Endothelial cell of umbilical vein (primary cell): ENCODE measurements at regions not wholly inside any gene's neighbourhood (a gene's known extent, or its start where the extent isn't known, plus 50 kb on each side); places are given as distances from the start of the nearest gene placed in this dataset.

ENCODE experiments used
- BruUV-seq: library from RNA; stranded (reverse); fragments of 400-500 nt; replicated peaks from 2 replicates; lab custom pipeline; 2021; lab: Mats Ljungman, UMichigan
- CTCF ChIA-PET: fragments of 300-600, 350-600 bp; sonication (Branson Sonifier 250); formaldehyde crosslinking; loops from one replicate; lab custom pipeline; 2021; ENCODE audit warnings: antibody characterized with exemption, inconsistent platforms; lab: Charles Lee
- POLR2A ChIA-PET: fragments of 300-600, 350-600 bp; sonication (Branson Sonifier 250); formaldehyde crosslinking; loops from one replicate; lab custom pipeline; 2021; ENCODE audit warnings: antibody characterized with exemption, inconsistent platforms; lab: Charles Lee
- DNase-seq: peaks from one replicate; pipeline ENCODE4 v3.0.0-alpha.2; 2011; ENCODE audit warnings: low read depth, low spot score
- FAIRE-seq: peaks from 2 replicates; lab custom pipeline; 2011; peaks lifted over from hg19 to GRCh38; lab: Jason Lieb, UNC
- H2AFZ ChIP-seq: 2 replicates; pipeline ENCODE4 v1.6.0; 2012; ENCODE audit warnings: low read depth, low read length, control low read depth, inconsistent platforms
- H3K27ac ChIP-seq: 2 replicates; pipeline ENCODE4 v1.5.1; 2011; ENCODE audit warnings: low read depth, mild to moderate bottlenecking, control low read depth, low read length, moderate library complexity; ENCODE audit not compliant: insufficient read depth
- H3K27me3 ChIP-seq, 2 experiments: 2 replicates each; pipeline versions ENCODE4 v1.6.0 to v1.6.1; 2011; ENCODE audit warnings: low read length in 2 of 2, mixed read lengths in 1 of 2; ENCODE audit not compliant: control insufficient read depth in 2 of 2, insufficient read depth in 2 of 2
- H3K36me3 ChIP-seq, 2 experiments: 2 replicates in 1 of 2; 3 replicates in 1 of 2; pipeline ENCODE4 v1.5.1; 2011; ENCODE audit warnings: low read length in 2 of 2, mild to moderate bottlenecking in 1 of 2, moderate library complexity in 1 of 2; ENCODE audit not compliant: control insufficient read depth in 2 of 2, insufficient read depth in 2 of 2; ENCODE audit errors: extremely low read depth in 1 of 2
- H3K4me1 ChIP-seq: 3 replicates; pipeline ENCODE4 v1.5.1; 2011; ENCODE audit warnings: mild to moderate bottlenecking, low read length; ENCODE audit not compliant: control insufficient read depth, insufficient read depth; ENCODE audit errors: extremely low read depth
- H3K4me2 ChIP-seq: 2 replicates; pipeline ENCODE4 v1.6.1; 2011; ENCODE audit warnings: low read length, control low read depth, mixed read lengths; ENCODE audit not compliant: insufficient read depth
- H3K4me3 ChIP-seq, 3 experiments: fragments of 200-600 bp in 1 of 3; sonication (generic), shearing (Covaris generic) in 1 of 3; replicated peaks in 1 of 3; 2 replicates each; pipeline ENCODE4 v1.5.1; 2011 to 2016; ENCODE audit warnings: control low read depth in 3 of 3, low read length in 3 of 3, mild to moderate bottlenecking in 2 of 3, inconsistent platforms in 1 of 3, low read depth in 1 of 3, moderate library complexity in 1 of 3; ENCODE audit not compliant: insufficient read depth in 1 of 3
- H3K79me2 ChIP-seq: 2 replicates; pipeline ENCODE4 v1.6.0; 2012; ENCODE audit warnings: low read length, inconsistent platforms; ENCODE audit not compliant: control insufficient read depth, insufficient read depth
- H3K9ac ChIP-seq: replicated peaks from 2 replicates; pipeline ENCODE3; 2011; ENCODE audit warnings: low read length, control low read depth; ENCODE audit not compliant: insufficient read depth; ENCODE audit errors: extremely low read depth
- H3K9me1 ChIP-seq: replicated peaks from 3 replicates; pipeline ENCODE4 v1.6.0; 2011; ENCODE audit warnings: mild to moderate bottlenecking, low read length; ENCODE audit not compliant: control insufficient read depth, insufficient read depth; ENCODE audit errors: extremely low read depth
- H3K9me3 ChIP-seq: replicated peaks from 2 replicates; pipeline ENCODE4 v1.5.1; 2012; ENCODE audit warnings: low read length, inconsistent platforms; ENCODE audit not compliant: control insufficient read depth, insufficient read depth
- H4K20me1 ChIP-seq: replicated peaks from 2 replicates; pipeline ENCODE3; 2011; ENCODE audit warnings: mild to moderate bottlenecking, low read length; ENCODE audit not compliant: control insufficient read depth, insufficient read depth; ENCODE audit errors: extremely low read depth
- EZH2 ChIP-seq: IDR thresholded peaks from 2 replicates; pipeline ENCODE4 v1.6.1; 2012; ENCODE audit warnings: borderline replicate concordance, low read depth, mild to moderate bottlenecking, moderate library complexity, low read length, inconsistent platforms; ENCODE audit not compliant: severe bottlenecking
- FOS ChIP-seq: IDR thresholded peaks from 2 replicates; pipeline ENCODE4 v1.6.1; 2011; ENCODE audit warnings: mild to moderate bottlenecking, low read length, moderate library complexity, borderline replicate concordance; ENCODE audit not compliant: insufficient read depth
- GATA2 ChIP-seq: IDR thresholded peaks from 2 replicates; pipeline ENCODE4 v1.7.0; 2011; ENCODE audit warnings: low read depth, mild to moderate bottlenecking, moderate library complexity, mixed read lengths, low read length; ENCODE audit not compliant: insufficient read length, insufficient read depth
- JUN ChIP-seq: IDR thresholded peaks from 2 replicates; pipeline ENCODE4 v1.6.1; 2011; ENCODE audit warnings: borderline replicate concordance, low read depth; ENCODE audit not compliant: insufficient read length, insufficient read depth
- MAX ChIP-seq: IDR thresholded peaks from 2 replicates; pipeline ENCODE4 v1.6.1; 2011; ENCODE audit not compliant: insufficient read depth, insufficient read length
- MYC ChIP-seq: IDR thresholded peaks from one replicate; pipeline ENCODE4 v1.6.1; 2011; ENCODE audit warnings: mild to moderate bottlenecking, low read depth, low read length
- POLR2A ChIP-seq: IDR thresholded peaks from 2 replicates; pipeline ENCODE4 v1.6.1; 2012; ENCODE audit warnings: low read depth, mild to moderate bottlenecking, control low read depth, low read length
- POLR2AphosphoS5 ChIP-seq: IDR thresholded peaks from 2 replicates; pipeline ENCODE4 v1.6.1; 2012; ENCODE audit warnings: low read depth, mild to moderate bottlenecking, control low read depth, low read length, moderate library complexity; ENCODE audit not compliant: insufficient read depth
- dilution Hi-C: fragments of 300-500 bp; cut with MboI; formaldehyde crosslinking; loops from one replicate; pipeline ENCODE4 v1.15.0; 2019; ENCODE audit warnings: low sequenced_read_pairs; ENCODE audit not compliant: extremely low pct_ligation_motif_present
- intact Hi-C: fragments of 100-400 bp; cut with micrococcal nuclease; formaldehyde crosslinking; loops from one replicate; pipeline ENCODE4 v1.10.0; 2022
- TF ChIP-seq, protein P1 (sequence below), 2 donors: IDR thresholded peaks; 1 replicate in 1 of 2; 2 replicates in 1 of 2; pipeline ENCODE4 v1.5.1; 2011; ENCODE audit warnings: low read length in 2 of 2, mild to moderate bottlenecking in 2 of 2, moderate library complexity in 2 of 2, control low read depth in 1 of 2, inconsistent platforms in 1 of 2, low read depth in 1 of 2; ENCODE audit not compliant: insufficient read depth in 1 of 2; ENCODE audit errors: extremely low read depth in 1 of 2

DNA sequence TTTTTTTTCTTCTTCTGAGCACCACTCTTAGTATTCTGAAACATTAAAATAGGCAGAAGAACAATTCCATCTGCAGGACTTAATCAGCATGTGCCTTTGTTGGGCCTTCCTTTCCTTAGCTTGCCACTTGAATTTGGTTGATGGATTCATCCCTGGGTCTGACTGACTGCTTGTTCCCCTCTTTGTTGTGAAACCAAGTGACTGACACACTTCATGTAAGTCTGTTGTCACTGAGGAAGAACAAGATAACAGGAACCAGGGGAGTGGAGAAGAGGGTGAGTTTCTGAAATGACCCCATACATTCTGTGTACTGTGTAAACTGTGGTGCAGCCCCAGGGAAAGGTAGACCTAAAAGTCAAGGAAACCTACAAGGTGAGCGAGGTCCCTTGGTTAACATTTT, 188.7 kb upstream of the TBC1D5 start:
- CTCF ChIA-PET: no interaction called here
- POLR2A ChIA-PET: no interaction called here
- Histone ChIP-seq H3K27ac (no peak overlapping the region), H3K27me3 (no peaks in the 10 kb centered on the region), H3K4me3 (no peak overlapping the region), H3K9me3 (no peaks in the 10 kb centered on the region), H3K4me1 (no peaks in the 10 kb centered on the region), H3K9me1 (no peaks in the 10 kb centered on the region), H3K4me2 (no peak overlapping the region), H2AFZ (no peak overlapping the region), H3K9ac (no peak overlapping the region), H4K20me1 (no peaks in the 10 kb centered on the region), H3K36me3 (no peaks in the 10 kb centered on the region), H3K79me2 (no peaks in the 10 kb centered on the region)
- intact Hi-C loops (no loop called here), dilution Hi-C loops (no loop called here)
- FAIRE-seq (no peak), DNase-seq (no peak)
- no TSS peak for BruUV-seq
- no peak for TF ChIP-seq FOS
- TF ChIP-seq MYC: no peak
- no peak for TF ChIP-seq JUN
- no peak for TF ChIP-seq POLR2AphosphoS5
- TF ChIP-seq MAX: no peak
- TF ChIP-seq, protein P1, sequence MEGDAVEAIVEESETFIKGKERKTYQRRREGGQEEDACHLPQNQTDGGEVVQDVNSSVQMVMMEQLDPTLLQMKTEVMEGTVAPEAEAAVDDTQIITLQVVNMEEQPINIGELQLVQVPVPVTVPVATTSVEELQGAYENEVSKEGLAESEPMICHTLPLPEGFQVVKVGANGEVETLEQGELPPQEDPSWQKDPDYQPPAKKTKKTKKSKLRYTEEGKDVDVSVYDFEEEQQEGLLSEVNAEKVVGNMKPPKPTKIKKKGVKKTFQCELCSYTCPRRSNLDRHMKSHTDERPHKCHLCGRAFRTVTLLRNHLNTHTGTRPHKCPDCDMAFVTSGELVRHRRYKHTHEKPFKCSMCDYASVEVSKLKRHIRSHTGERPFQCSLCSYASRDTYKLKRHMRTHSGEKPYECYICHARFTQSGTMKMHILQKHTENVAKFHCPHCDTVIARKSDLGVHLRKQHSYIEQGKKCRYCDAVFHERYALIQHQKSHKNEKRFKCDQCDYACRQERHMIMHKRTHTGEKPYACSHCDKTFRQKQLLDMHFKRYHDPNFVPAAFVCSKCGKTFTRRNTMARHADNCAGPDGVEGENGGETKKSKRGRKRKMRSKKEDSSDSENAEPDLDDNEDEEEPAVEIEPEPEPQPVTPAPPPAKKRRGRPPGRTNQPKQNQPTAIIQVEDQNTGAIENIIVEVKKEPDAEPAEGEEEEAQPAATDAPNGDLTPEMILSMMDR (IDR thresholded peaks at IDR 0.05; ENCODE audit: extremely low read depth in 1 of 2, insufficient read depth in 1 of 2, low read depth in 1 of 2, low read length in 2 of 2): no peak
- TF ChIP-seq GATA2: no peak
- no peak for TF ChIP-seq EZH2
- no peak for TF ChIP-seq POLR2A
